DND-41 (cell line): ENCODE measurements at regions not wholly inside any gene's neighbourhood (a gene's known extent, or its start where the extent isn't known, plus 50 kb on each side); places are given as distances from the start of the nearest gene placed in this dataset.

Source experiments
- ATAC-seq: fragments of 200-7000 bp; cut with Tn5 transposase; 3 replicates; pipeline ENCODE4 v1.9.1; 2021; ENCODE audit warnings: low read depth; ENCODE audit not compliant: insufficient read depth
- DNase-seq: peaks from one replicate; pipeline ENCODE4 v3.0.0-alpha.2; 2020
- H2AFZ ChIP-seq: 2 replicates; pipeline ENCODE4 v1.6.0; 2012; ENCODE audit warnings: low read depth, low read length
- H3K27ac ChIP-seq: 2 replicates; pipeline ENCODE4 v1.5.1; 2012; ENCODE audit warnings: low read length, inconsistent platforms
- H3K27me3 ChIP-seq: fragments of 200-600 bp; sonication (generic); 2 replicates; pipeline ENCODE4 v1.6.0; 2012; ENCODE audit warnings: low read length, mild to moderate bottlenecking, inconsistent platforms; ENCODE audit not compliant: insufficient read depth, poor library complexity
- H3K36me3 ChIP-seq: 2 replicates; pipeline ENCODE4 v1.5.1; 2012; ENCODE audit warnings: low read length, inconsistent platforms; ENCODE audit not compliant: insufficient read depth
- H3K4me1 ChIP-seq: 2 replicates; pipeline ENCODE4 v1.5.1; 2012; ENCODE audit warnings: mild to moderate bottlenecking, low read length; ENCODE audit not compliant: insufficient read depth
- H3K4me2 ChIP-seq: 2 replicates; pipeline ENCODE4 v1.6.0; 2012; ENCODE audit warnings: mild to moderate bottlenecking, moderate library complexity, low read length, inconsistent platforms; ENCODE audit not compliant: insufficient read depth
- H3K4me3 ChIP-seq, 2 experiments: fragments of 200-600 bp in 1 of 2; shearing (Covaris generic) in 1 of 2; 2 replicates each; pipeline ENCODE4 v1.5.1; 2012 to 2016; ENCODE audit warnings: inconsistent platforms in 2 of 2, low read length in 2 of 2, mild to moderate bottlenecking in 2 of 2, low read depth in 1 of 2, moderate library complexity in 1 of 2
- H3K79me2 ChIP-seq: 2 replicates; pipeline ENCODE4 v1.6.0; 2012; ENCODE audit warnings: low read length, inconsistent platforms; ENCODE audit not compliant: insufficient read depth
- H3K9ac ChIP-seq: 2 replicates; pipeline ENCODE4 v1.6.0; 2012; ENCODE audit warnings: low read depth, mild to moderate bottlenecking, inconsistent platforms, low read length, moderate library complexity
- H3K9me3 ChIP-seq: 2 replicates; pipeline ENCODE4 v1.5.1; 2012; ENCODE audit warnings: low read length, moderate library complexity, mild to moderate bottlenecking, inconsistent platforms; ENCODE audit not compliant: insufficient read depth, severe bottlenecking
- H4K20me1 ChIP-seq: 2 replicates; pipeline ENCODE4 v1.6.0; 2012; ENCODE audit warnings: low read length; ENCODE audit not compliant: insufficient read depth
- EZH2 ChIP-seq: IDR thresholded peaks from 3 replicates; pipeline ENCODE4 v1.6.1; 2012; ENCODE audit warnings: borderline replicate concordance, low read depth, mild to moderate bottlenecking, moderate library complexity, low read length, inconsistent platforms; ENCODE audit not compliant: severe bottlenecking
- TF ChIP-seq, protein P1 (sequence below): IDR thresholded peaks from 2 replicates; pipeline ENCODE4 v1.5.1; 2012; ENCODE audit warnings: borderline replicate concordance, low read length, moderate library complexity, mild to moderate bottlenecking; ENCODE audit not compliant: poor library complexity, severe bottlenecking; ENCODE audit errors: extremely low read depth

DNA sequence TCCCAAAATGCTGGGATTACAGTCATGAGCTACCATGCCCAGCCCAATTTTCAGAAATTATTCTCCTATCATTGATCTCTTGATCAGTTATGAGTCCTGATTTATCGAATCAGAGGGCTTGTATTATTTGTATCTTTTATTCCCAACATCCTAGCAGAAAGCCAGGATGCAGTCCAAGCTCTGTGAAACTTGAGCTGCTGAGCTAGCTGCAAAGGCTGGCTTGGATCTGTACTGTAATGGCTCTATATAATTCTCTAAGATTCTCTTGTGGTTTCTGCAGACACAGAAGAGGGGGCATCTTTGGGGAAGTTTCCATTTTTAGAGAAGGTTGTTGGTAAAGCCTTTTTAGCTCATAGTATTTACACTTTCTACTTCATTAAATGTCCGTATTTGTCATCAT lies 227.1 kb downstream of the MAP2K4 start:
- Histone ChIP-seq H3K27ac (no peak overlapping the region), H3K9ac (no peak overlapping the region), H3K4me3 (no peak overlapping the region), H4K20me1 (no peaks in the 10 kb centered on the region), H2AFZ (no peak overlapping the region), H3K79me2 (no peaks in the 10 kb centered on the region), H3K36me3 (no peaks in the 10 kb centered on the region), H3K4me2 (no peak overlapping the region), H3K9me3 (no peaks in the 10 kb centered on the region), H3K27me3 (no peaks in the 10 kb centered on the region), H3K4me1 (no peaks in the 10 kb centered on the region)
- ATAC-seq (no peak), DNase-seq (no peak)
- TF ChIP-seq, protein P1, sequence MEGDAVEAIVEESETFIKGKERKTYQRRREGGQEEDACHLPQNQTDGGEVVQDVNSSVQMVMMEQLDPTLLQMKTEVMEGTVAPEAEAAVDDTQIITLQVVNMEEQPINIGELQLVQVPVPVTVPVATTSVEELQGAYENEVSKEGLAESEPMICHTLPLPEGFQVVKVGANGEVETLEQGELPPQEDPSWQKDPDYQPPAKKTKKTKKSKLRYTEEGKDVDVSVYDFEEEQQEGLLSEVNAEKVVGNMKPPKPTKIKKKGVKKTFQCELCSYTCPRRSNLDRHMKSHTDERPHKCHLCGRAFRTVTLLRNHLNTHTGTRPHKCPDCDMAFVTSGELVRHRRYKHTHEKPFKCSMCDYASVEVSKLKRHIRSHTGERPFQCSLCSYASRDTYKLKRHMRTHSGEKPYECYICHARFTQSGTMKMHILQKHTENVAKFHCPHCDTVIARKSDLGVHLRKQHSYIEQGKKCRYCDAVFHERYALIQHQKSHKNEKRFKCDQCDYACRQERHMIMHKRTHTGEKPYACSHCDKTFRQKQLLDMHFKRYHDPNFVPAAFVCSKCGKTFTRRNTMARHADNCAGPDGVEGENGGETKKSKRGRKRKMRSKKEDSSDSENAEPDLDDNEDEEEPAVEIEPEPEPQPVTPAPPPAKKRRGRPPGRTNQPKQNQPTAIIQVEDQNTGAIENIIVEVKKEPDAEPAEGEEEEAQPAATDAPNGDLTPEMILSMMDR: no peak
- TF ChIP-seq EZH2: no peak

DNA sequence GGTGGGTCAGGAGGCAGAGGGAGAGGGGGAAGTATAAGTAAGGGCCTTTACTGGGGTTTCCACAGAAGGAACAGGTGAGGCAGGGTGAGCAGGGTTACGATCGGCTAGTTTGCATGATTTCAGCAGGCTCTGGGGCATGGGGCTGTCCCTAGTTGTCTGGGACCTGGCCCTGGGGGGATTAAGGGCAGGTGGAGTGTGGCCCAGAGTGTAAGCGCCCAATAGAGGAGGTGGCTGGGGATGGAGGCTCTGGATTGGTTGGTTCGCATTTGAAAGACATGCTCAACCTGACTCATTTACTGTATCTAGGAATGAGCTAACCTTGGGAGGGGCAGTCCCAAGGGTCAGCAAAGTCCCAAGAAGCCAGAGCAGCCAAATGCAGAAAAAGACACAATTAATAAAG lies 230.3 kb downstream of the MAP2K4 start:
- Histone ChIP-seq H4K20me1 (no peaks in the 10 kb centered on the region), H3K27ac (no peak overlapping the region), H3K36me3 (no peaks in the 10 kb centered on the region), H3K9ac (no peak overlapping the region), H3K27me3 (no peaks in the 10 kb centered on the region), H2AFZ (no peak overlapping the region), H3K9me3 (no peaks in the 10 kb centered on the region), H3K79me2 (no peaks in the 10 kb centered on the region), H3K4me3 (no peak overlapping the region), H3K4me2 (no peak overlapping the region), H3K4me1 (no peaks in the 10 kb centered on the region)
- DNase-seq: no peak
- ATAC-seq: no peak
- TF ChIP-seq, protein P1: no peak
- TF ChIP-seq EZH2: no peak

DNA sequence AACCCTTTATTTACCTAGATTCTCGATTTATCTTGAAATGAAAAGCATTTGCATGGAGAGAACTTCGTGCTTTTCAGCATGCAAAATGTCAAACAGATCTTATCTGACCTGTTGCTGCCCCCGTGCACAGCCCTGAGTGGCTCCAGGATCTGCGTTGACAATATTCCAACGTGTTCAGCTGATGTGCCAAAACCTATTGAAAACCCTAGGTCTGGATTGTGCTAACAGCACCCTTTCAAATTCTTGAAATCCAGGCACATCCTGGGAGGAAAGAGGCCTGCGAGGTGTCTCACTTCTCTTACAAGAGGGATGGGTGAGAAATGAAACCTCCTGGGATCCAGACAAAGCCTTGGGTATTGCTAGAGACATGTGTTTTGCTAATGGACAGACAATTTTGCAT lies 231.8 kb downstream of the MAP2K4 start:
- Histone ChIP-seq H4K20me1 (no peaks in the 10 kb centered on the region), H3K27ac (no peak overlapping the region), H3K4me3 (no peak overlapping the region), H3K79me2 (no peaks in the 10 kb centered on the region), H3K9me3 (no peaks in the 10 kb centered on the region), H2AFZ (no peak overlapping the region), H3K4me2 (no peak overlapping the region), H3K9ac (no peak overlapping the region), H3K36me3 (no peaks in the 10 kb centered on the region), H3K4me1 (no peaks in the 10 kb centered on the region), H3K27me3 (no peaks in the 10 kb centered on the region)
- DNase-seq (no peak), ATAC-seq (no peak)
- no peak for TF ChIP-seq EZH2
- TF ChIP-seq, protein P1: no peak

DNA sequence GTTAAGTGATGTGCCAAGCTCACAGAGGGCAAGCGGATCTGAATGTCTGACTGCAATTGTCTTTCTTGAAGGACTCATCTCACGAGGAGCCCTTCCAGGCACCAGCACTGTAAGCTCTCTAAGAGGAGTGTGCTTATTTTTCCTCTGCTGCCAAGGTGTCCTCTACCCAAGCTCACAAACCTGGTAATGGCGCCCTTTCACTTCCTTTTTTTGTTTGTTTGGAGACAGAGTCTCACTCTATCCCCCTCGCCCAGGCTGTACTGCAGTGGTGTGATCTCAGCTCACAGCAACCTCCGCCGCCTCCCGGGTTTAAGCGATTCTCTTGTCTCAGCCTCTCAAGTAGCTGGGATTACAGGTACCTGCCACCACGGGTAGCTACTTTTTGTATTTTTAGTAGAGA lies 233.8 kb downstream of the MAP2K4 start:
- Histone ChIP-seq H4K20me1 (no peaks in the 10 kb centered on the region), H3K9ac (no peak overlapping the region), H3K4me3 (no peak overlapping the region), H3K9me3 (no peaks in the 10 kb centered on the region), H2AFZ (no peak overlapping the region), H3K36me3 (no peaks in the 10 kb centered on the region), H3K27me3 (no peaks in the 10 kb centered on the region), H3K79me2 (no peaks in the 10 kb centered on the region), H3K27ac (no peak overlapping the region), H3K4me2 (no peak overlapping the region), H3K4me1 (no peaks in the 10 kb centered on the region)
- DNase-seq (no peak), ATAC-seq (no peak)
- TF ChIP-seq, protein P1: no peak
- no peak for TF ChIP-seq EZH2
